Fibroblast of skin of right biceps (primary cell): ENCODE measurements at regions not wholly inside any gene's neighbourhood (a gene's known extent, or its start where the extent isn't known, plus 50 kb on each side); places are given as distances from the start of the nearest gene placed in this dataset.
A peak's percentile ranks its signal among the peaks of the same experiment; 100 is the strongest.

Experiments
- DNase-seq: peaks from one replicate; pipeline ENCODE4 v3.0.0-alpha.2; 2013

DNA sequence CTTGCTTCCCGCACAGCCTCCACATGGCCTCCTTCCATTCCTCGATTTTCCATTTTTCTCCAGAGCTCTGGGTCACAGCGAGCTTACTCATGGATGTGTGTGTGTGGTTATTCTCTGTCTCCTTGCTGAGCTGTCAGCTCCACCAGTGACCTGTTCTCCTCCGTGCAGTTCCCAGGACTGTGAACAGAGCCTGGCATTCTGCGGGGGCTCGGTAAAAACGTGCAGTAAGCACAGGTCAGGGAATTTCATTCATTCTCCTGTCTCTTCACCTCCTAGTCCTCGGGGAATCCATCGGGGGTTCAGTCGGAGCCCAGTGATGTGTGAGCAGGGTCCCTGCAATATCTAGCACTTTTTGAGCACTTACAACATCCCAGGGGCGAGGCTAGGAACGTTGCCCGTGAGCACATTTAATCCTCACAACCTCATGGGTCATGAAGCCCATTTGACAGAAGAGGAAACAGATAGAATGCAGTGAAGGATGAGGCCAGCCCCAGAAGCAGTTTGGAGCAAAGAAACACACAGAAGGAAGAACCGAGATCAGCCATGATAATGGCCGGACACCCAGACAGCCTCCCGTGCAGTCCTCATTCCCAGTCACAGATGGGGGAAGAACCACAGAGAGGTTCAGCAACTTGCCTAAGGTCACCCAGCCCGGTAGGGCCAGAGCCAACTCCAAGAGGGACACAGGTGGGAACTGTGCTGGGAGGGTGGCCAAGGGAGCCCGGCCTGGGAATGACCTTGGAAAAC is 183.2 kb upstream of the GSE1 start:
- DNase-seq: no peak

DNA sequence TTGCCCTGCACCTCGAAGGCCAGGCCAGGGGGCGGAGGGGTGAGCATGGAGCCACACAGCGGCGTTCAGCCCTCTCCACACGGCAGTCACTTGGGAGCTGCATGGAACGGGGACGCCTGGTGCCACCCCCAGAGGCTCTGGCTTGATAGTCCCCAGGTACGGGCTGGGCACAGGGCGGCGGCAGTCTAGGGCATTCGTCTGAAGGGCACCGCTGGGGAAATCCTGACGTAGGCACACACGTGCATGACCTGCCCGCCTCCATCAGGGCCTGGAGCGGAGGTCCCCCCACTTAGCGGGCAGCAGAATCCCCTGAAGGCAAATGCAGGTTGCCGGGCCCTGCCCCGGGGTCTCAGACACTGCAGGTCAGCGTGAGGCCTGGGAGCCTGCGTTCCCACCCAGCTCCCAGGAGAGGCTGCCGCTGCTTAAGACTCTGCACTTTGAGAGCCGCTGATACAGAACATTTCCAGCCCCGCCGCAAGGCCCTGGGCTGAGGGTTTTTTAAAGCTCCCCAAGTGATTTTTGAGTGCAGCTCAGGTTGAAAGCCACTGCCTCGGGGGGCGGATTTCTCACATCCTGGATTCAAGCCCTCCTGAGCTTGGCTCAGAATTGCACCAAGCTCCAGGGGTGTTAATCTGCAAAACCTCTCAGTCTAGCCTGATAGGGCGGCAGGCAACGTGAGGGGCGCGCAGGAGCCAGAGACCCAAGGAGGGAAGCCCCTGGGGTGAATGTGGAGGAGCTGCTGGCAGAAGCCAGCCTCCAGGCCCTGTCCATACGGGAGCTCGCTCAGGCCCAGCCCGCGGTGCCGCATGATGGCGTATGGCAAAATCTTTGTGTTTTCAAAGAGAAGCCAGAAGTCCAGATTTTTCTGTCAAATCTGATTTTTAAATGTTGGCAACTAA is 182.3 kb upstream of the GSE1 start:
- DNase-seq: no peak

DNA sequence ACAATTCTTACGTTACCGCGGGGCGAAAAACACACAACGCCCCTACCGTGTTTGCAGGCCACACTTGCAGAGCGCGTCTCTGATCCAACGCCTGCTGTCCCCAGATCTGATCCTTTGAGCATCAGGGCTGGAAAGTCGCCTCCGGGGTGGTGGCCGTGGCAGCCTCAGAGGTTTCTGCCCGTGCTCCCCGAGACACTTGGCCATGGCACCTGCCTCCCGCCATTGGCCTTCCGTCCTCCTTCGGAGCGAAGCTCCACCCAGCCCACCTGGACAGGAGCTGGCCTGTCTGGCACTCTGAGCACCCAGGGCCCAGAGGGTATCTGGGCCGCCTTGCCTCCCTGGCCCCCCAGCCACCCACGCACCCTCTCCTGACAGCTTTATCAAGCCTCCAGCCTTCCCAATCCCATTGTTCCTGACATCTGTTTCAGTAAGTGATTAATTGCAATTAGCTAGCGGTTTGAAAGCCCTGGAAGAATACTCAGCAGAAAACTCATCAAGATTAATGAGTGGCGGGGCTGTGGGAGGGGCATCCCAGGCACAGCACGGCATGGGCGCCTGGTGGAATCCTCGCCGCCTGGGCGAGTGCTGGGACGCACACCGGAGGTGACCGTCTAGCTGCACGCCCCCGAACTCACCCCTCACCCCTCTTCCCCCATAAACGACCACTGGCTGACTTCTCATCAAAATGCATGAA is 181.5 kb upstream of the GSE1 start:
- DNase-seq: no peak

DNA sequence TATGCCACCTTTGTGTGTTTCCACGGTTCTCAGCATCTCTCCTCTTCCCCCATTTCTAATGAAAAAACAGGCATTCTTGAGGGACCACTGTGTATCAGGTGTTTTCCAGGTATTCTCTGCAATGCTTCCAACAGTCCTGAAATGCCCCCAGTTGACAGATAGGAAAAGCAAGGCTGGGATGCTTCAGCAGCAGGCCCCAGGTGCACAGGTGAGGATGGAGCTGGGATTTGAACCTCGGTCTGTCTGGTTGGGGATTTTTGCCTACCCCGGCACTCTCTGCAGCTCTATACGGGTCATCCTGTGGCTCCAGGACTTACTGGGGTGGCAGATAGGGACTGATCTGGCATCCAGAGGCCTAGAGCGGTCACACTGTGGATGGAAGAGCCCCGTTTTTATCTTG is 180.5 kb upstream of the GSE1 start:
- DNase-seq: no peak

DNA sequence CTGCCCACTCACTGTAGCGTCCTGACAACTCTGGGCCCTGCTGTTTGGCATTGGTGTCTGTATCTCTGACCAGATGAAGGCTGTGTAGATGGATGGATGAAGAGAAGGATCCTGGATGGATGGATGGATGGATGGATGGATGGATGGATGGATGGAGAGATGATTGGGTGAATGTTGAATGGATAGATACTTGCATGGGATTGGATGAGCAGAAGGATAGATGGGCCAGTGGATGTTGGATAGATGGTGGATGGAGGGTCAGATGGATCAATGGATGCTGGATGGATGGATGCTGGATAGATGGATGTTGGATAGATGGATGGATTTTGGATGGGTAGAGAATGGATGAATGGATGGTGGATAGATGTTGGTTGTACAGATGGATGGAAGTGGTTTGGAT is 179.6 kb upstream of the GSE1 start:
- no peak for DNase-seq

DNA sequence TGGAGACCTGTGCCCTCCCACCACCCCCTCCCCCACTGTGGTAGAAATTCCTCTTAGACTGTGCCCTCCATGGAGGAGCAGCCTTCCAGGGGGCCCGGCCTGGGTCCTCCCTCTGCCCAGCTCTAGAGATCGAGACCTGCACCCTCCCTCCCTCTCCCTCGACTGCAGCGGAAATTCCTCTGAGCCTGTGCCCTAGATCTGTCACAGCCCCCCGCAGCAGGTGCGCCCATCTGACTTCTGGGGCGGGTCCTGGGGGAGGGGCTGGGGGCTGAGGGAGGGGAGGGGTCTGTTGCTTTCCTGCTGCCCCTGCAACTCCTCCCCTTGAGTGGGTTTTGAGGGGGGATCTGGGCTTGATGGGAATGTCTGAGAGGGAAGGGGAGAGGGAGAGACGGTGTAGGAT is 177.8 kb upstream of the GSE1 start:
- no peak for DNase-seq

DNA sequence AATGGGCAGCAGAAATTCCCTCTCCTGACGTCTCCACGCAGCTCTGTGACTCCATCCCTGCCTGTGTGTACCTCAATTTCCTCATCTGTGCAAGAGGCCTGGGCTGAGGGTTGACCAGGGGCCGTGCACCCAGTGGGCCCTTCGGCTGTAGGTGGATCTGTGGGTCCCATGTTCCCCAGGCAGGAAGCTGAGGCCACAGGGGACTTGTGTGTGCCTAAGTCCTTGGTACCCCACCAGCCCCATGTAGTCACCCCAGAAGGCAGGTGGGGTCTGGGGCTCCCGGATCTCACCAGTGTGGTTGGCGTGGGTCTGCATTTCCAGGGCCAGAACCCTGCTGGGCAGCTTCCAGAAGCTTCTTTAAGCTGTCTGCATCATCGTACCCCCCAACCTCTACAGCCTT is 177.4 kb upstream of the GSE1 start:
- DNase-seq: no peak

DNA sequence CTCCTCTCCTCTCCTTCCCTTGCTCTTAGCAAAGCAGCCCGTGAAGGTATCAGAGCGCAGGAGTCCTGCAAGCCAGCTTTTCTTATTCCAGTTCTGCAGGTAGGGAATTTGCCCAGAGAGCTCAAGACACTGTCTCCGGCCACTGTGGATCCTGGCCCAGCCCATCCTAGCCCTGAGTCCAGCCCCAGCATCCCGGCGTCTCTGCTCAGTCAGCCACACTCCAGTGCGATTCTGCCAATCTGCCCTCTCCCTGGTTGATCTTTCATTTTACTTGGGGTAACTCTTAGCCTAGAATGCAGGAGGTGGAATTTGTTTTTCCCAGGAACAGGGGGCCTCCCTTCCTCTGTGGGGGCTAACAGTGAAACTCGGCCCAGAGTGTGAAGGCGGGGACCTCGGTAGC is 176.9 kb upstream of the GSE1 start:
- no peak for DNase-seq

DNA sequence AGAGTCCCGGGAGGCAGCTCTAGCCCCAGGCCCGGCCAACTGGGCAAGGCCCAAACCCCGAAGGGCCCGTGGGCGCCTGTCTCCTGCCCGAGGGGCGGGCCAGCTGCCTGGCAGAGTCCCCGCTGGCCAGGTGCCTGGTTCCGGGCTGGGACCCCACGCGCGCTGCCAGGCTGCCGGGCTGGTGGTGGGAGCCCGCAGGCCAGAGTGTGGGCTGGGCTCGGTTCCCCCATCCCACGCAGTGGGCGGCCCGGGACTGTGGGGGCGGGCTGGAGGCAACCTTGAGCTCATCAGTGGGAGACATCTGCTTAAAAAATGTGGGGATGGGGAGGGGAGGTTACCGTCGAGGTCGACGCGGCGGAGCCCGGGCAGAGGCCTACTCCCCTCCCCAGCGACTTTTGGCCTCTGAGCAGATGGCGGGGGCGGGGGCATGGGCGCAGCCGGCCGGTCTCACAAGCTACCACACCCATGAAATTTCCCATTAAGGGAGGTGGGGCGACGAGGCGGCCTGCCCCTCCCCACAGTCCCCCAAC is 176.4 kb upstream of the GSE1 start:
- peak; percentile 12 for DNase-seq

DNA sequence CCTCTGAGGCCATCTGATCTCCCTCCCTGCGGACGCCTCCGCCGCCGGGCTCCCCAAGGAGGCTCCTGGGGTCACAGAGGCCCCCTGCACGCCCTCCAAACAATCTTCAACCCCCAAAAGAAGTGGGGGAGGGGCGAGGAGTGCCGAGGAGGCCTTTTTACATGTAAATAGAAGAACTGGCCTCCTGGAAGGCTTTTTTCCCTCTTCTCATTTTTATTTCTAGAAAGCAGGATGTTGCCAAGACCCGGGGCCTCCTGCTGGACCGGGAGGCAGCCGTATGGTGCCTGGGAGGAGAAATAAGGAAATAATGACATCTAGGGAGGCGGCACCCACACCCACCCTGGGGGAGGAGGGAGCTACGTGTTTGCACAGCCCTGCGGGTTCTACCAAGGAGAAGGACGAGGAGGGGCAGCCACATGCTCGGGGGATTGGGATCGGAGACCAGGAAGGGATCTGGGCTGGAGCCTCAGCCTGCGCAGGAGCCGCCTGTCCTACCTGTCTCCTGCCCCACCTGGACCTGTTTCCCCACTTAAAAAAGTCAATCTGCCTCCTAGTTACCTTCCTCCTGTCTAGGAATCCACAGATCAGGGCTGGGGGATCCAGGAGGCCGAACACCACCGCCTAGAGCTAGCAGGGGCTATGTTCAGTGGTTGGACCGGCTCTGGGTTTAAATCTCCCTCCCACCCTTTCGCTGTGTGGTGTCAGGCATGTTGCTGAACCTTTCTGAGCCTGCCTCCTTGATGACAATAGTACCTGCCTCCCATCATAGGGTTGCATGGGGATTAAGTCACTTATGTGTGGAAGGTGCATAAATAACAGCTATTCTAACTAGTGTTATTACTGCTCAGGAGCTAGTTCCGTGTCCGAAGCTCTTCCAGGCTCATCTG is 175.7 kb upstream of the GSE1 start:
- DNase-seq: peak; percentile 55

DNA sequence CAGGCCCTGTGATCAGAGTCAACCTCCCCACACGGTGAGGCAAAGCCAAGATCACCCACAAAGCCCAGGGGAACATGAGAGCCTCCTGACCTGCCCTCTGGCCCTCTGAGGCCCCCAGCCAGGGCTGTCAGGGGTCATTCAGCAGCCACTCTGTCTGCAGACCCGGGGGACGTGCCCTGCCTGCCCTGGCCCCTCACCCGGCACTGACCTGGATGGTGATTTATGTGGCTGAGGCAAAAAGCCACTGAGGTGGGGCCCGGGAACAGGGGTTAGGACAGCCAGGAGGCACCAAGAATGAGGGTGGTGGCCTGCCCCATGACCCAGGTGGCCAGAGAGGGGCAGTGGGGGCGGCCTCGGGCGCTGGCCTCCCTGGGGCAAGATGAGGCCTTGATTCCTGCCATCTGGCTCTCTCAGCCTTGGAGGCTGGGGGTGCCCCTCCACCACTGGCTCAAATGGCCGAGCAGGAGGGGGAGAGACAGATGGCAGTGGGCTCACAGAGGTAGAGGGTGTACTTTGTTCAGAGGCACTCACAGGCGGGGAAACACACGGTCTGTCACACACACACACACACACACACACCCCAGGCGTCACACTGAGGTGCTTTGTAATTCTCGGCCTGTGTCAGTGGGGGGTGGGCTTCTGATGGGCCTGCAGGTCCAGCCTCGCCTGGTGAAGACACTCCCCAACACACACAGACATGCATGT is 174.0 kb upstream of the GSE1 start:
- no peak for DNase-seq

DNA sequence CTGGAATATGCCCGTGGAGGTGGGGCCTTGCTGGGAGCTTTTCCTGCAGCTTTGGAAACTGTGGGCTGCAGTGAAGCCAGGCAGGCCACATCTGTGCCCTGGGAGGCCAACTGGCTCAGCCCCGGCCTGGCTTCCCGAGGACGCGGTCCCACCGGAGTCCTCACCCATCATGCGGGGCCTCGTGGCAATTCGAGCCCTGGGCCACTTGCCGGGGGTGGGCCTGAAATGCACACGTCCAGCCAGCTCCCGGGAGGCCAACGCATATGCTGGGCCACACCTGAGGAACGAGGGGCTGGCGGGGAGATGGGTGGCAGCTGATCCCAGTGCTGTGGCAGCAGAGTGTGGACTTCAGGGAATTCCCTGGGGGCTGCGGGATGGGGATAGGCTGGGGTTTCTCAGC is 172.4 kb upstream of the GSE1 start:
- no peak for DNase-seq

DNA sequence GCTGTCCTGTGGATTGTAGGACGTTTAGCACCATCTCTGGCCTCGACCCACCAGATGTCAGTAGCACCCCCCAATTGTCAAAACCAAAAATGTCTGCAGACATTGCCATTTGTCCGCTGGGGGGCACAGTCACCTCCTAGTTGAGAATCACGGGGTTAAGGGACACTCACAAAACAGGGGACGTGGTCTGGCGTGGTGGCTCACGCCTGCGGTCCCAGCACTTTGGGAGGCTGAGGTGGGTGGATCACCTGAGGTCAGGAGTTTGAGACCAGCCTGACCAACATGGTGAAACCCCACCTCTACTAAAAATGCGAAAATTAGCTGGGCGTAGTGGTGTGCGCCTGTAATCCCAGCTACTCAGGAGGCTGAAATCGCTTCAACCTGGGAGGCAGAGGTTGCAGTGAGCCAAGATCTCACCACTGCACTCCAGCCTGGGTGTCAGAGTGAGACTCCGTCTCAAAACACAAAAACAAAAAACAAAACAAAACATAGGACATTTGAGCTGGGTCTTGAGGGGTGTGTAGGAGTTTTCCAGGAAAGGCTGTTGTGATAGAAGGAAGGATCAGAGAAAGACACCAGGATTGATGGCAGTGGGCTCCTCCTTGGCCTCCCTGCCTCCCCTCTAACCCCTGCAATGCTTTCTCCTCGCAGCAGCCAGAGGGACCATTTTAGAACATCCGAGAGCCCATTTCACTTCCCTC is 171.8 kb upstream of the GSE1 start:
- no peak for DNase-seq

DNA sequence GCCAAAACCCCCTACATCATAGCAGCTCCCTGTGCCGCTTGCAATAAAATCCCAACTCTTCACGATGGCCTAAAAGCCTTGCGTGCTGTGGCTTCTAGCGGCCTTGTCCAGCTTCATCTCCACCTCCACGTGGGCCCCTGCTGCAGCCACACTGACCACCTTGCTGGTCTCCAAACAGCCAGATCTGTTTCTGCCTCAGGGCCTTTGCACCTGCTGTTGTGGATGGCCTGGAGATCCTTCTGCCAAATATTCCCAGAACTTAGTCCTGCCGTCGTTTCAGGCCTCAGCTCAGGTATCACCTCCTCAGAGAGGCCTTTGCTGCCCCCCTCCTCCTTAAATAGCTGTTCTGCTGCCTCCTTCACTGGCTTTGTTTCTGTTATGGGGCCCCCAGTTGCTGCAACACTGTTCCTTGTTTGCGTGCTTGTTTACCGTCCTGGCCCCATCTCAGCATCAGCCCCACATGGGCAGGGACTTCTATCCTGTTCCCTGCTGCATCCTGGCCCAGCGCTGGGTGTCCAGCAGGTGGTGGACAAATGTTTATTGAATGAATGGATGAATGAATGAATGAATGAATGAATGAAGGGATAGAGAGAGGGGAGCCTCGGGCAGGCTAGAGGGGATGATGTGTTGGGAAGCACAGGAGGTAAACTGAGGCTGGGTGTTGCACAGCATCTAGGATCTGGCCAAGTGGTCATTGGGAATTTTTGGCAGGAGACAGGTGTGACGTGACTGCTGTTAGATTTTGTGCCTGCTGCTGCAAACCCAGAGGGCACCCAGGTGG is 171.0 kb upstream of the GSE1 start:
- no peak for DNase-seq

DNA sequence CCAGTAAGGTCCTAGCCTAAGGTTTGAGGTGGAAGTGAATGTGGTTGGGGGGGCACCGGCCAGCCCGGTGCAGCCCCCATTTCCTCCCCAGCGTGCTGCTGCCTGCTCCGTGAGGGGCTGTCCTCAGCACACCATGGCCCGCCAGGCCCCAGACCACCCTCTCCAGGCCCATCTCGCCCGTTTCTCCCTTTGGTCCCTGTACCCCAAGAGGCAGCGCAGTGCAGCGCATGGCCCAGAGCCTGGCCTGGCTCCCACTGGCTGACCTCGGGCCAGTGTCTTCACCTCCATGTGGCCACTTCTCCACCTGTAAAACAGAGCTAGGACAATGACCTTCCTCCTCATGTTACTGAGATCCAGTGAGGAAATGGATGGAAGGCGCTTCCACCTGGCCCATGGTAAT is 170.0 kb upstream of the GSE1 start:
- no peak for DNase-seq

DNA sequence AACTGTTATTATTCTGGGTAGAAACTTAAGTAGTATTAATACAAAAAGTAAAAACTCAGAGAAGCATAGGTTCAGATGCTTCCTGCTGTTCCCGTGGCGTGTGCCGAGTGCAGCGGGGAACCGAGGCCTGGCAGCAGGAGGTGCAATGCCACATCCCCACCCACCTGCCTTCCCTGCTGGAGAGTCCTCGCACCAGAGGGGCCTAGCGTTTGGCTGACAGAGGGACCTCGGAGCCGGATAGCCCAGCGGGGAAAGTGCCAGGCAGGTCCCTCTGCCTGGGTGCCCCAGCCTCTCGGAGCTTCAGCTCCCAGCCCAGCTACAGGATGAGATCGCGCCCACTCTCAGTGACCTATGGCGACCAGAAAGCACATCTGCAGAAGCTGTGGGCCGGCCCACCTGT is 169.6 kb upstream of the GSE1 start:
- no peak for DNase-seq

DNA sequence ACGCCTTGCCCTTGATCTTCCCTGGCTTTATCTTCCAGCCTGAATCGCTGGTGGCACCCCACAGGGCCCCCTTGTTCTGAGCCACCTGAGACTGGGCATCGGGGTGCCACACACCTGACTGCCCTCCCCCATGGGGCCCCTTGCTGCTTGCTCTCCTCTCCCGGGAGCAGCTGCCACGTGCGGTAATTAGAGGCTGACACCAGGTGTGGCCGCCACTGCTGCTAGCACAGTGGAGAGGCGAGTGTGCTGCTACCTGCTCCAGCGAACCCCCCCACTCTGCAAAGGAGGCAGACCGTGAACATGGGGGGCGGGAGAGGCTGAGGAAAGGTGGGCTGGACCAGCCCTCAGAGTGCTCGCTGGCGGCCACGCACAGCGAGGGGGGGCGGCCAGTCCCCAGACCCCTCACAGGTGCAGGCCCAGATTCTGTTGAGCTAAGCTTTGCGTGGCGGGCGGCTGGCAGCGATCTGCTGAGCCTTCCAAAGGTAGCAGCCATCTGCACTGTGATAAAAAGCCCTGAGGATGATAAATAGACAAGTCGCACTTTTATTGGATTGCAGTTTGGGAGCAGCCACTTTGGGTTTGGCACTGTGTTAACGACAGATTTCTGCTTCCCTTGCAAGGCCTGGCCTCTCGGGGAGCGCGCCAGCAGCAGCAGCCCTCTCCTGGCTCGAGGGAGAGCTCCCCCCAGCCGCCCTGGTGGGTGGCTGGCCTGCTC is 167.9 kb upstream of the GSE1 start:
- no peak for DNase-seq

DNA sequence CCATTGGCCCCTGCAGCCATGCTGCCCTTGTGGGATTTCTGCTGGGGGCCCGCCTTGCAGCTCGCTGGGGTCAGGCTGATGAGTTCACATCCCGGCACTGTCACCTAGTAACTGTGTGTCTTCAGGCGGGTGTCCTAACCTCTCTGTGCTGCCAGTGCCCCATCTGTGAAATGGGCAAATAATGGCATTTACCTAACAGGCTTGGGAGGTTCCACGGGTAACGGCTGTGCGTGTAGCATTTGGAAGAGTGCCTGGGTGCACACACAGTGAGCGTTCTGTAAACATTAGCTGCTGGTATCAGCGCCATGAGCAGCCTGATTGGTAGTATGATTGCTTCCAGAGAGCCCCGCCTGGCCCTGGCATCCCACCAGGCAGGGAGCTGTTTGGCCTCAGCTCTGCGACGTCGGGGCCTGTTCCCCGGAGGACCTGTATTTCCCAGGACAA is 167.3 kb upstream of the GSE1 start:
- DNase-seq: no peak

DNA sequence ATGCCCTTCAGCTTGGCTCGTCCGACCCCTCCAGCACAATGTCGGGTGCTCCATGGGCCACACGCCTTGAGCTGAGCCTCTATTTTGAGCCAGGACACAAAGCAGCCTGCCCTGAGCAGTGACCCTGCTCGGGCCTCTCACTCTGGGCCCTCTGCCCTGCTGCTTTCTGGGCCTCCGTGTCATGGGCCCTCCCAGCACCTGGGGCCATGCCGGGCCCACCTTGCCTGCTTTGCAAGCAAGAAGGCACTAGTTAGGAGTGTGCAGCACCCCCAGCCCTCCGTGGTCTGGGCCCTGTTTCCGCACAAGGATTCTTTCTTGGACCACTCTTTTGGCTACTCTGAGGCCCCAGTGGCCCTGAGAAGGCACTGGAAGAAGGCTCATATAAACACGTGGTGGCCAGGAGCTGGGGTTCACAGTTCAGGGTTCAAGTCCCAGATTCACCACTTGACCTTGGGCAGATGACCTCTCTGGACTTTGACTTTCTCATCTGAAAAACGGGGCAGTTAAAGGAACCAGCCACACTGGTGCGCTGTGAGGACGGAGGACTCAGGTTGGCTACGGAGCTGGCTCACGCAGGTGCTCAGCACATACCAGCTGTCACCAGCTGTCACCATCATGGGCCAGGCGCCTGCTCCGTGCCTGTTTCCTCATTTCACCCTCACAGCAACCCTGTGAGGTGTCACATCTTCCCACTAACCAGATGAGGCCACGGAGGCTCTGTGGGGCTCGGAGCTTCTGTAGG is 166.0 kb upstream of the GSE1 start:
- DNase-seq: no peak
